ENCODE measurements at regions not wholly inside any gene's neighbourhood (a gene's known extent, or its start where the extent isn't known, plus 50 kb on each side); places are given as distances from the start of the nearest gene placed in this dataset.

DNA sequence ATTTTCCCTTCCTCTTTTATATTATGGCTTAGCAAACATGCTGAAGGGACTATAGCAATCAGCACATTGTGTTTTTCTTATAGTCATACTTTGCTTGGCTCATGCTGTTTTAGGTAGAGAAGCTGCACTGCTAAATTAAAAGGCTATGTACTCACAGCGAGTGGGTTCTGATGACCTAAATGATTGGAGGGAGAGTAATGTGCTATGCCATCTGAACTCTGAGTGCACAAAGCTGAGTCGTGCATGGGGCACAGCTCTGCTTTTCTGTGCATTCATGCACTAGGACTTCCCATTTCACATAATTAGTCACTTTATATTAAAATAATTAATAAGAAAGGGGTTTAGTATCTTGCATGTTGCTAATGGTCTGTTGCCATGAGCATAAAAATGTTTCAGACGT lies 132.7 kb upstream of the ADGRL3 start:
- Histone ChIP-seq H3K14ac (ENCODE audit: insufficient read depth, low read length) (no peak overlapping the region), H2BK120ac (ENCODE audit: low read depth, low read length, poor library complexity, severe bottlenecking) (no peak overlapping the region), H3K79me2 (ENCODE audit: insufficient read depth, low read length) (no peaks in the 10 kb centered on the region), H3K27me3 (ENCODE audit: insufficient read depth, low read length) (no peaks in the 10 kb centered on the region), H4K5ac (ENCODE audit: insufficient read length, low read depth, low read length) (no peak overlapping the region), H3K79me1 (ENCODE audit: insufficient read depth, low read depth, low read length, poor library complexity, severe bottlenecking) (no peaks in the 10 kb centered on the region), H2BK5ac (ENCODE audit: insufficient read length, low read length) (no peak overlapping the region), H3K4me2 (ENCODE audit: insufficient read depth, insufficient read length, low read length) (no peak overlapping the region), H3K23ac (ENCODE audit: insufficient read length, low read depth, low read length) (no peak overlapping the region), H2AFZ (ENCODE audit: low read length) (no peak overlapping the region), H3K9ac (ENCODE audit: extremely low read depth, insufficient read length, low read length) (no peak overlapping the region), H4K20me1 (ENCODE audit: control insufficient read depth, insufficient read depth, insufficient read length) (no peaks in the 10 kb centered on the region), H3K9me3 (ENCODE audit: control insufficient read depth, low read depth, low read length) (no peaks in the 10 kb centered on the region), H3T11ph (ENCODE audit: low read length) (no peak overlapping the region), H2BK15ac (ENCODE audit: low read depth, low read length) (no peak overlapping the region), H3K4ac (ENCODE audit: low read depth, low read length) (no peak overlapping the region), H2BK12ac (ENCODE audit: insufficient read length, low read depth, low read length) (no peak overlapping the region), H3K27ac (ENCODE audit: insufficient read length, low read depth, low read length) (no peak overlapping the region), H3K4me1 (ENCODE audit: insufficient read depth, low read length) (no peaks in the 10 kb centered on the region), H3K56ac (ENCODE audit: insufficient read length, low read depth, low read length) (no peak overlapping the region), H4K91ac (ENCODE audit: insufficient read length, low read depth, low read length) (no peak overlapping the region), H2BK20ac (ENCODE audit: low read depth, low read length, poor library complexity, severe bottlenecking) (no peak overlapping the region), H4K8ac (replicated peaks; ENCODE audit: insufficient read length, low read depth, low read length) (no peak overlapping the region), H2AK5ac (ENCODE audit: insufficient read length, low read length) (no peak overlapping the region), H3K23me2 (ENCODE audit: insufficient read length, low read depth, low read length, poor library complexity, severe bottlenecking) (no peaks in the 10 kb centered on the region), H3K18ac (ENCODE audit: insufficient read length, low read depth, low read length) (no peak overlapping the region)
- H3K27ac Mint-ChIP-seq: no peak overlapping the region
- TF ChIP-seq, protein P1, sequence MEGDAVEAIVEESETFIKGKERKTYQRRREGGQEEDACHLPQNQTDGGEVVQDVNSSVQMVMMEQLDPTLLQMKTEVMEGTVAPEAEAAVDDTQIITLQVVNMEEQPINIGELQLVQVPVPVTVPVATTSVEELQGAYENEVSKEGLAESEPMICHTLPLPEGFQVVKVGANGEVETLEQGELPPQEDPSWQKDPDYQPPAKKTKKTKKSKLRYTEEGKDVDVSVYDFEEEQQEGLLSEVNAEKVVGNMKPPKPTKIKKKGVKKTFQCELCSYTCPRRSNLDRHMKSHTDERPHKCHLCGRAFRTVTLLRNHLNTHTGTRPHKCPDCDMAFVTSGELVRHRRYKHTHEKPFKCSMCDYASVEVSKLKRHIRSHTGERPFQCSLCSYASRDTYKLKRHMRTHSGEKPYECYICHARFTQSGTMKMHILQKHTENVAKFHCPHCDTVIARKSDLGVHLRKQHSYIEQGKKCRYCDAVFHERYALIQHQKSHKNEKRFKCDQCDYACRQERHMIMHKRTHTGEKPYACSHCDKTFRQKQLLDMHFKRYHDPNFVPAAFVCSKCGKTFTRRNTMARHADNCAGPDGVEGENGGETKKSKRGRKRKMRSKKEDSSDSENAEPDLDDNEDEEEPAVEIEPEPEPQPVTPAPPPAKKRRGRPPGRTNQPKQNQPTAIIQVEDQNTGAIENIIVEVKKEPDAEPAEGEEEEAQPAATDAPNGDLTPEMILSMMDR (conservative IDR thresholded peaks at IDR 0.05): no peak
- DNase-seq: no peak
- H3K4me3 Mint-ChIP-seq: no peak overlapping the region
- no peaks in the 10 kb centered on the region for H3K4me1 Mint-ChIP-seq
- no peaks in the 10 kb centered on the region for H3K27me3 Mint-ChIP-seq (ENCODE audit: low read depth)
- no CpG with 5 or more reads among the region's 3 CpGs for WGBS (ENCODE audit: extremely low coverage, insufficient read length, low lambda C conversion rate)
- no peaks in the 10 kb centered on the region for H3K9me3 Mint-ChIP-seq
- no peaks in the 10 kb centered on the region for H3K36me3 Mint-ChIP-seq (ENCODE audit: insufficient read depth in 1 of 3, low read depth in 3 of 3)

Data from H9 (cell line).